ENCODE measurements at regions not wholly inside any gene's neighbourhood (a gene's known extent, or its start where the extent isn't known, plus 50 kb on each side); places are given as distances from the start of the nearest gene placed in this dataset.

DNA sequence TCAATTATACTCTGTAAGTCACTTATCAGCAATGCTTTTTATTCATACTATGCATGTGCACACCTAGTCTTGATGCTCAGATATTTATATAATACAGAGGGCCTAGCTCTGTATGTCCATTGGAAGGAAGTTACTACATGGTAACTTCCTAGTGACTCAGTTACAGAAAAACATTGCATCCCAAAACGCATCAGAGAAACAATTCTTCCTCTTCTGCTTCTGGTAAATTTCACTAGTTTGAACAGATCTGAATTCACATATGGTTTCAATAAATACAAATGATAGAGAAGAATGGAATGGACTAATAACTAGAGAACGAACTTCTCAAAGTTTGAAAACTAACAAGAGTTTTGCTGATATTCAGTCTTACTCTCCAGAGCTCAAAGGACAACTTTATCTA, 811.3 kb upstream of the ADGRL2 start:
- Histone ChIP-seq H3K9ac (ENCODE audit: low read length) (no peak overlapping the region), H3K27me3 (ENCODE audit: control insufficient read depth in 1 of 2, insufficient read depth in 2 of 2, low read length in 2 of 2) (no peaks in the 10 kb centered on the region), H3K4me1 (ENCODE audit: insufficient read depth, low read length) (no peaks in the 10 kb centered on the region), H3K9me3 (ENCODE audit: low read length) (no peaks in the 10 kb centered on the region), H3K4me3 (ENCODE audit: low read depth in 1 of 2, low read length in 2 of 2) (no peak overlapping the region), H3K27ac (ENCODE audit: low read depth, low read length) (no peak overlapping the region), H3K36me3 (ENCODE audit: insufficient read depth, low read length) (no peaks in the 10 kb centered on the region)

DNA sequence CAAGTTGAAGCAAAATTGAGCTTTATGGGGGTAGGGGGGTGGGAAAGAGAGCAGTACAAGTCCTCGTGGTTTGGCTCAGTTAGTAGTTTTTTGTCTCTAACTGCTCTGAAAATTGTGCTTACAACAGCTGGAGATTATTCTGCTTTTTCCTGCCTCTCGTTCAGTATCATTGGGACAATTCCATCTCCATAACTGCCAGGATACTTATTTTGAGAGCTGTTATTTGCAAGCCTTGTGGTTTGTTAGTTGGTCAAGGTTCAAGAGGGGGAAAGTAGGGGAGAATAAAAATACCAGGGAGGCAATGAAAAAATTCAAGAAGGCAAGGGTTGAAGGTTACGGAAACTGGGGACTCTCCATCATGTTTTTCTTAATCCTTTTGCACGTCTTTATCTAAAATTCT, 811.8 kb upstream of the ADGRL2 start:
- Histone ChIP-seq H3K9ac (ENCODE audit: low read length) (no peak overlapping the region), H3K27me3 (ENCODE audit: control insufficient read depth in 1 of 2, insufficient read depth in 2 of 2, low read length in 2 of 2) (no peaks in the 10 kb centered on the region), H3K4me1 (ENCODE audit: insufficient read depth, low read length) (no peaks in the 10 kb centered on the region), H3K36me3 (ENCODE audit: insufficient read depth, low read length) (no peaks in the 10 kb centered on the region), H3K27ac (ENCODE audit: low read depth, low read length) (no peak overlapping the region), H3K9me3 (ENCODE audit: low read length) (no peaks in the 10 kb centered on the region), H3K4me3 (ENCODE audit: low read depth in 1 of 2, low read length in 2 of 2) (no peak overlapping the region)

DNA sequence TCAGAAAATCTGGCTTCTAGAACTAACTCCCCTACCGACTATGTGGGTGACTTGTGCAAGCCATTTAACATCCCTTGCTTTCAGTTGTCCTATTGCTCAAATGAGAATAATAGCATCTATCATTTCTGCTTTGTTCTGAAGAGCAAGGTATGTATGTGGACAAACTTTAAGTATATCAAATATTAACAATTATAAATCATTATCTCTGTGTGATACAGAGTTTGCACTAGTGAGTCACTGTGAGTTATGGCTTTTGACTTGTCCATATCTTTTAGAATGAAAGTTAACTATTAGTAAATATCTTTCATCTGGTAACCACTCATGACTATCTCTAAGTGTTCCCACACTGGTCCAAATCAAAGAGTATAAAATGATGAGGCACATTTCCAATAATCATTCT, 812.9 kb upstream of the ADGRL2 start:
- Histone ChIP-seq H3K4me1 (ENCODE audit: insufficient read depth, low read length) (no peaks in the 10 kb centered on the region), H3K27me3 (ENCODE audit: control insufficient read depth in 1 of 2, insufficient read depth in 2 of 2, low read length in 2 of 2) (no peaks in the 10 kb centered on the region), H3K36me3 (ENCODE audit: insufficient read depth, low read length) (no peaks in the 10 kb centered on the region), H3K4me3 (ENCODE audit: low read depth in 1 of 2, low read length in 2 of 2) (no peak overlapping the region), H3K27ac (ENCODE audit: low read depth, low read length) (no peak overlapping the region), H3K9ac (ENCODE audit: low read length) (no peak overlapping the region), H3K9me3 (ENCODE audit: low read length) (no peaks in the 10 kb centered on the region)

DNA sequence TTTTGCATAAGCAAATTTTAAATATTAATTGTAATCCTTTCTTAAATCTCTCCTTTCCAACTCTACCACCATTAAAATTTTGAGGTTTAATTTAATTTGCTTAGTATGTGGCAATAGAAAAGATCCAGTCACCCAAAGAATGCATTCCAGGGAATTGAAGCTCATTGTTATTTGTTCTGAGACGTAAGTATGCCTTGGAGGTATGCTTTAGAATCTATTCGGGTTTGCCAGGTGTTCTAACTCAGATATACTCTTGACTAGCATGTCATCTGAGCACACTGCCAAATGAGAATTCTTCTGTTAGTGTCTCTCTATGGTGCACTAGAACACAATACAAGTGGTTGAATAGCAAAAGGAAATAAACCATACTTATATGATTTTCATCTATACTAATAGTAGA, 813.6 kb upstream of the ADGRL2 start:
- Histone ChIP-seq H3K9me3 (ENCODE audit: low read length) (no peaks in the 10 kb centered on the region), H3K36me3 (ENCODE audit: insufficient read depth, low read length) (no peaks in the 10 kb centered on the region), H3K27me3 (ENCODE audit: control insufficient read depth in 1 of 2, insufficient read depth in 2 of 2, low read length in 2 of 2) (no peaks in the 10 kb centered on the region)

DNA sequence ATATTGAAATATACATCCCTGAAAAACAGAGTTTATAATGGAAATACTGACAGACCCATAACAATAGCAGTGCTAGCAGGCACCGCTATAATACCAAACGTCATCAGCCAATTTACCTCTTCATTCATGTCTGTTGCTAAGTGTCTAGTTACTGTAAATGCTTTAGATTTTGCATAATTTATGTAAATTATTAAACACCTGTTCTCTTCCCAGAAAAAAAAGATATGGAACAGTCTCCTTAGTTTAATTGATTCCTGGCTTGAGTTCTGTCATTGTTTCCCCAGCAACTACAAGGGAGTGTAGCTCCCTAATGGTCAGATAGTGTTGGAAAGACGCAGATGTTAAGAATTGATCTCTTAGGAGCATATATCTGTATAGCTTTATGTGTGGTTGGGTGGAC, 817.9 kb upstream of the ADGRL2 start:
- H3K9me3 ChIP-seq (ENCODE audit: low read length): no peaks in the 10 kb centered on the region
- no peak overlapping the region for H3K9ac ChIP-seq (ENCODE audit: low read length)
- no peaks in the 10 kb centered on the region for H3K27me3 ChIP-seq (ENCODE audit: control insufficient read depth in 1 of 2, insufficient read depth in 2 of 2, low read length in 2 of 2)
- H3K4me1 ChIP-seq (ENCODE audit: insufficient read depth, low read length): no peaks in the 10 kb centered on the region
- no peaks in the 10 kb centered on the region for H3K36me3 ChIP-seq (ENCODE audit: insufficient read depth, low read length)
- H3K4me3 ChIP-seq (ENCODE audit: low read depth in 1 of 2, low read length in 2 of 2): no peak overlapping the region
- H3K27ac ChIP-seq (ENCODE audit: low read depth, low read length): no peak overlapping the region

More for the DNA sequence above, 813.6 kb upstream of the ADGRL2 start:
- no peak overlapping the region for H3K9ac ChIP-seq (ENCODE audit: low read length)
- no peaks in the 10 kb centered on the region for H3K4me1 ChIP-seq (ENCODE audit: insufficient read depth, low read length)
- H3K4me3 ChIP-seq (ENCODE audit: low read depth in 1 of 2, low read length in 2 of 2): no peak overlapping the region
- no peak overlapping the region for H3K27ac ChIP-seq (ENCODE audit: low read depth, low read length)

DNA sequence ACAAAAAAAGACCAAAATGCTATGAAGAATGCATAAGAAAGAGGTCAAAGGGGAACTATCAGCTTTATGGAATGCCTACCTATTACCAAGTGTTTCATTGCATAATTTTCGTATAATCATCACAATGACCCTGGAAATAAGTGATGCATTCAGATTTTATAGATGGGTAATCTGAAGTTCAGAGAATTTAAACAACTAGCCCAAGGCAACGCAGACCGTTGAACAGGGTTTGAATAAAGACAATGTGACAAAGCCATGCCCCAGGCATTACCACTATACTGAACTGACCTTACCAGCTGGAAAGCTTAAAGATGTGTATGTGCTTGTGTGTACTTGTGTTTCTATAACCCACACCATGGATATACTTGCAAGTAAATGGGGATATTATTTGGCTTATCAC, 827.6 kb upstream of the ADGRL2 start:
- Histone ChIP-seq H3K4me3 (ENCODE audit: low read depth in 1 of 2, low read length in 2 of 2) (no peak overlapping the region), H3K4me1 (ENCODE audit: insufficient read depth, low read length) (no peaks in the 10 kb centered on the region), H3K9ac (ENCODE audit: low read length) (no peak overlapping the region), H3K9me3 (ENCODE audit: low read length) (no peaks in the 10 kb centered on the region), H3K27me3 (ENCODE audit: control insufficient read depth in 1 of 2, insufficient read depth in 2 of 2, low read length in 2 of 2) (no peaks in the 10 kb centered on the region), H3K36me3 (ENCODE audit: insufficient read depth, low read length) (no peaks in the 10 kb centered on the region), H3K27ac (ENCODE audit: low read depth, low read length) (no peak overlapping the region)

DNA sequence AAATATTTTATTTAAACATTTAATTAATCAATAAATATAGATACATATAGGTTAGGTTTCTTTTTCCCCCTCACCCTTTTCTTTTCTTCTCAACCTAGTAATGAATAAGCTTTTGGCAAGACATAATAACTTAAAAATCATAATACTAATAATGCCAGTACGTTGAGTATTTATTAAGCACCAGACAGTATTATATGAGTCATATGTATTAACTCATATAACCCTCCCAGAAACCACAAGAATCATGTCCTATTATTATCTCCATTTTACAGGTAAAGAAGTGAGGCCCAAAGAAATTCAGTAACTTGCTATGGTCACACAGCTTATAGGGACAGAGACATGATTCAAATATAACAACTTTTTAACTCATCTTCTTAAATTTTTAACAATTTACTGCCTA, 834.5 kb upstream of the ADGRL2 start:
- H3K27ac ChIP-seq (ENCODE audit: low read depth, low read length): no peak overlapping the region
- H3K9me3 ChIP-seq (ENCODE audit: low read length): no peaks in the 10 kb centered on the region
- no peak overlapping the region for H3K4me3 ChIP-seq (ENCODE audit: low read depth in 1 of 2, low read length in 2 of 2)
- H3K36me3 ChIP-seq (ENCODE audit: insufficient read depth, low read length): no peaks in the 10 kb centered on the region
- H3K27me3 ChIP-seq (ENCODE audit: control insufficient read depth in 1 of 2, insufficient read depth in 2 of 2, low read length in 2 of 2): no peaks in the 10 kb centered on the region
- no peaks in the 10 kb centered on the region for H3K4me1 ChIP-seq (ENCODE audit: insufficient read depth, low read length)
- no peak overlapping the region for H3K9ac ChIP-seq (ENCODE audit: low read length)

DNA sequence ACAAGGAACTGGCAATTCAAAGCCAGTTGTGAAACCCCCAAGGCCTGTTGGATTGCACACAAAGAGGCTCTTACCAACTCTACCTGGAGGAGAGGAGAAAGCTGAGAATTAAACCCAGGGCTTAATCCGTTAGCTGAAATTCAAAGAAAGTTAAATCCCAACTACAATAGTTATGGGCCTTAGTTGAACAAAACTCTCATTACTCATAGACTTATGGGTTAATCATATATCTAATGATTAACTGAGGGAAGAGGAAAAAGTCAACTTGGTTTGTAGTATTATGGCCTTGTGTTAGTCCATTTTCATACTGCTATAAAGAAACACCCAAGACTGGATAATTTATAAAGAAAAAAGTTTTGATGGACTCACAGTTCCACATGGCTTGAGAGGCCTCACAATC, 838.2 kb upstream of the ADGRL2 start:
- Histone ChIP-seq H3K9ac (ENCODE audit: low read length) (no peak overlapping the region), H3K27ac (ENCODE audit: low read depth, low read length) (no peak overlapping the region), H3K4me1 (ENCODE audit: insufficient read depth, low read length) (no peaks in the 10 kb centered on the region), H3K27me3 (ENCODE audit: control insufficient read depth in 1 of 2, insufficient read depth in 2 of 2, low read length in 2 of 2) (no peaks in the 10 kb centered on the region), H3K36me3 (ENCODE audit: insufficient read depth, low read length) (no peaks in the 10 kb centered on the region), H3K4me3 (ENCODE audit: low read depth in 1 of 2, low read length in 2 of 2) (no peak overlapping the region), H3K9me3 (ENCODE audit: low read length) (no peaks in the 10 kb centered on the region)

DNA sequence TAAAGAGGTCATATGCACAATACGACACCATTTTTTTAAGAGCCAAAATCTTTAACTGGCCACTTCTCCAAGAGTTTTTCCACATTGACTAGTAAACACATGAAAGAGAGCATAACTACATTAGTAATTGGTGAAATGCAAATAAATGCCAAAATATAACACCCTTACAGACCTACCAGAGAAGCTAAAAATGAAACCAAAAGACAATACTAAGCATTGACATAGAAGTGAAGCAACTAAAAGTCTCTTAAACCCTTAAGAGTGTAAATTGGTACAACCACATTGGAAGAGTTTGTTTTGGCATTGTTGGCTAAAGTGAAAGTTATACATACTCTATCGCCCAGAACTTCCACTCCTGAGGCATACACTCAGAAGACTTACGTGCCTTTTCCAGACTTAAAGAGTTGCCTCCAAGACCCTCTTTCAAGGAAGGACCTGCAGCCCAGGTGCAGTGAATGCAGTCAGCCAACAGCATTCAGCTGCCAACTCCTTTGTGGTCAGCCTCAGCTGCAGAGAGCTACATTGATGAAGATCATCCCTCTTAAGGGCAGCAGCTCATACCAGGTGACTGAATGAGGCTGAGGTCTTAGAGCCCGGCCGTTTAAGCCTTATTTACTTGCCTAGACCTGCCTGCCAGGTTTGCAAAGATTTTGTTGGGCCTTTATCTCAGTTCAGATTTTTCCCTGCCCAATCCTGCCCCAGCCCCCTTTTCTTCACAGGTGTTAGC, 839.1 kb upstream of the ADGRL2 start:
- H3K36me3 ChIP-seq (ENCODE audit: insufficient read depth, low read length): no peaks in the 10 kb centered on the region
- no peak overlapping the region for H3K27ac ChIP-seq (ENCODE audit: low read depth, low read length)
- no peak overlapping the region for H3K4me3 ChIP-seq (ENCODE audit: low read depth in 1 of 2, low read length in 2 of 2)
- H3K27me3 ChIP-seq (ENCODE audit: control insufficient read depth in 1 of 2, insufficient read depth in 2 of 2, low read length in 2 of 2): no peaks in the 10 kb centered on the region
- H3K9me3 ChIP-seq (ENCODE audit: low read length): no peaks in the 10 kb centered on the region
- H3K4me1 ChIP-seq (ENCODE audit: insufficient read depth, low read length): no peaks in the 10 kb centered on the region
- no peak overlapping the region for H3K9ac ChIP-seq (ENCODE audit: low read length)

DNA sequence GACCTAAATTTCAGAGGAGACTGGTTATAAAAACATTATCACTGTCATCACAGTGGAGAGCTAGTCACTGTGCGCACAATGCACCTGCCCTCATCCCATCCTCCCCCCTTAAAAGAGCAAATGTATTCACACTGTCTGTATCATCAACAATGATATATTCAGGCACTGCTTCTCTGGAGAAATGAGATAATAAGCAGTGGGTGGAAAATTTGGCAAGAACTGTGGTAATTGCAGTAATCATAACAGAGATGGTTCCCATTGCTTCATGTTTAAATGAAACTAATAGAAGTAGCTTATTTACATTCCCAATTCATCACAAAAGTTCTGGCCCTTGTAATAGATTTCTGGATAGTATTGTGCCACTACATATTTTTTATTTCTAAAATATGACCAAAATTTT, 867.4 kb upstream of the ADGRL2 start:
- Histone ChIP-seq H3K9me3 (ENCODE audit: low read length) (peaks cover 9% of the 10 kb centered on the region), H3K9ac (ENCODE audit: low read length) (no peak overlapping the region), H3K27me3 (ENCODE audit: control insufficient read depth in 1 of 2, insufficient read depth in 2 of 2, low read length in 2 of 2) (no peaks in the 10 kb centered on the region), H3K4me3 (ENCODE audit: low read depth in 1 of 2, low read length in 2 of 2) (no peak overlapping the region), H3K4me1 (ENCODE audit: insufficient read depth, low read length) (no peaks in the 10 kb centered on the region), H3K27ac (ENCODE audit: low read depth, low read length) (no peak overlapping the region), H3K36me3 (ENCODE audit: insufficient read depth, low read length) (no peaks in the 10 kb centered on the region)

DNA sequence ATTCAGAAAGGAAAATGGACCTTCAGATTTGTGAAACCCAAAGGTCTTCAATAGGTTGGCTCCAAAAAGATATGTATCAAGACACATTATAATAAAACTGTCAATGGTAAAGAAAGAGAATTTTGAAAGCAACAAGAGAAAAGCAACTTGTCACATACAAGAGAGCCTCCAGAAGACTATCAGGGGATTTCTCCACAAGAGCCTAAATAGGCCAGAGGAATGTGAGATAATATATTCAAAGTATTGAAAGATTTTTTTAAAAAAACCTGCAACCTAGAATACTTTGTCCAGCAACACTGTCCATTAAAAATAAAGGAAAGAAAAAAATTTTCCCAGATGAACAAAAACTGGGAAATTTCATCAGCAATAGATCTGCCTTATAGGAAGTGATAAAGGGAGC, 869.6 kb upstream of the ADGRL2 start:
- Histone ChIP-seq H3K4me3 (ENCODE audit: low read depth in 1 of 2, low read length in 2 of 2) (no peak overlapping the region), H3K27me3 (ENCODE audit: control insufficient read depth in 1 of 2, insufficient read depth in 2 of 2, low read length in 2 of 2) (no peaks in the 10 kb centered on the region), H3K9me3 (ENCODE audit: low read length) (peaks cover 9% of the 10 kb centered on the region), H3K36me3 (ENCODE audit: insufficient read depth, low read length) (no peaks in the 10 kb centered on the region), H3K27ac (ENCODE audit: low read depth, low read length) (no peak overlapping the region), H3K4me1 (ENCODE audit: insufficient read depth, low read length) (no peaks in the 10 kb centered on the region), H3K9ac (ENCODE audit: low read length) (no peak overlapping the region)

DNA sequence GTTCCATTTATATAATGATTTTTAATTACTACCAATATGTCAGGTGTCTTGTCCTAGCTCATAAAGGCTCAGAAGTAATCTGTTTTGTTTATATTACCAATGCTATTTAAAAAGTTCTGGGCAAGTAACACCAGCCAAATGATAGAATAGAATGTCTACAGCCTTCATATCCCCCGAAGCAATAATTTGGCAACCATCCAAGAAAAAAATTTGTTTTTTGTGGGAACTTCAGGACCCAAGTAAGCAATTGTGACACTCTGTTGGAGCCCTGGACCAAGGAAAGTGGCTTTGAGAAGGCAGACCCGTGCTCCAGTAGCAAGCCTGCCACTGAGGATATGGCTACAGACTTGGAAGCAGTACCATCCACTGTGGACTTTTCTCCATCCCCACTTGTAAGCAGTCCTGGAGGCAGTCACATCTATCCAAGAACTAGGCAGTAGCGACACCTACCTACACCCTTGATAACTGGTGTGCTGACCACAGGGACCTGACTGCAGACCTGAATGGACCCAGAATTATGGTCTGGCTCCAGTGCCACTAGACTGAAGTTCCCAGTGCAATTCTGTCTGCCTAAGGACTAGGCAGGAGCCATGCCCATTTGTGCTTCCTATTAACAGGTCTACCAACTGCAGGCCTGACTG, 870.7 kb upstream of the ADGRL2 start:
- no peaks in the 10 kb centered on the region for H3K36me3 ChIP-seq (ENCODE audit: insufficient read depth, low read length)
- no peak overlapping the region for H3K27ac ChIP-seq (ENCODE audit: low read depth, low read length)
- no peaks in the 10 kb centered on the region for H3K27me3 ChIP-seq (ENCODE audit: control insufficient read depth in 1 of 2, insufficient read depth in 2 of 2, low read length in 2 of 2)
- no peak overlapping the region for H3K9ac ChIP-seq (ENCODE audit: low read length)
- no peak overlapping the region for H3K4me3 ChIP-seq (ENCODE audit: low read depth in 1 of 2, low read length in 2 of 2)
- H3K4me1 ChIP-seq (ENCODE audit: insufficient read depth, low read length): no peaks in the 10 kb centered on the region
- peaks cover 9% of the 10 kb centered on the region for H3K9me3 ChIP-seq (ENCODE audit: low read length)
